MM.1S (cell line): ENCODE measurements at regions not wholly inside any gene's neighbourhood (a gene's known extent, or its start where the extent isn't known, plus 50 kb on each side); places are given as distances from the start of the nearest gene placed in this dataset.

Source experiments
- EZH2phosphoT487 ChIP-seq: fragments of 300-600 bp; sonication (generic); IDR thresholded peaks from 2 replicates; pipeline ENCODE4 v1.6.1; 2018; ENCODE audit warnings: antibody characterized with exemption, low read length
- TF ChIP-seq, protein P1 (sequence below): fragments of 300-600 bp; sonication (generic); IDR thresholded peaks from 2 replicates; pipeline ENCODE4 v1.5.1; 2016; ENCODE audit warnings: antibody characterized with exemption, low read length, mixed read lengths

DNA sequence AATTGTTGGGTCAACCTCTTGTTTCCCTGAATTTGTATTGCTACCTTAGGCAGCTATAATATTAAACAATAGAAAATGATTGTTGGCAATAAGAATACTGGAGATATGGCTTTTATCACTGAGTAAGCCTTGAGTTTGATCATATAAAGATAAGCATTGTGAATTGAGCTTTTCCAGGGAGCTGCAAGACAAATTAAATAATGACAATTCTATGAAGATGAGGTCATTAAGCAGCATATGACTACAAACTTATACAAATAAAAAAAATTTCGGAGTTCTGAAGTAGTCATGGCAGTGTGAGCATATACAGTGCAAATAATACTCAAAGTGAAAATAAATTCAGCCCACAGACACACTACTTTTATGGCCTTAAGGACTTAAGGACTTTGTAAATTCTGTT is 161.1 kb upstream of the ANO5 start:
- TF ChIP-seq, protein P1, sequence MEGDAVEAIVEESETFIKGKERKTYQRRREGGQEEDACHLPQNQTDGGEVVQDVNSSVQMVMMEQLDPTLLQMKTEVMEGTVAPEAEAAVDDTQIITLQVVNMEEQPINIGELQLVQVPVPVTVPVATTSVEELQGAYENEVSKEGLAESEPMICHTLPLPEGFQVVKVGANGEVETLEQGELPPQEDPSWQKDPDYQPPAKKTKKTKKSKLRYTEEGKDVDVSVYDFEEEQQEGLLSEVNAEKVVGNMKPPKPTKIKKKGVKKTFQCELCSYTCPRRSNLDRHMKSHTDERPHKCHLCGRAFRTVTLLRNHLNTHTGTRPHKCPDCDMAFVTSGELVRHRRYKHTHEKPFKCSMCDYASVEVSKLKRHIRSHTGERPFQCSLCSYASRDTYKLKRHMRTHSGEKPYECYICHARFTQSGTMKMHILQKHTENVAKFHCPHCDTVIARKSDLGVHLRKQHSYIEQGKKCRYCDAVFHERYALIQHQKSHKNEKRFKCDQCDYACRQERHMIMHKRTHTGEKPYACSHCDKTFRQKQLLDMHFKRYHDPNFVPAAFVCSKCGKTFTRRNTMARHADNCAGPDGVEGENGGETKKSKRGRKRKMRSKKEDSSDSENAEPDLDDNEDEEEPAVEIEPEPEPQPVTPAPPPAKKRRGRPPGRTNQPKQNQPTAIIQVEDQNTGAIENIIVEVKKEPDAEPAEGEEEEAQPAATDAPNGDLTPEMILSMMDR: no peak
- TF ChIP-seq EZH2phosphoT487: no peak
